Liver (tissue), 8 donors: ENCODE measurements at regions not wholly inside any gene's neighbourhood (a gene's known extent, or its start where the extent isn't known, plus 50 kb on each side); places are given as distances from the start of the nearest gene placed in this dataset.

Experiments used
- DNase-seq: peaks from one replicate; pipeline ENCODE4 v3.0.0-alpha.2; 2017; ENCODE audit warnings: low spot score
- H3K27ac ChIP-seq, 2 donors: one replicate each; pipeline ENCODE4 v1.7.0; 2013; ENCODE audit warnings: inconsistent platforms in 2 of 2, low read length in 2 of 2, control low read depth in 1 of 2, low read depth in 1 of 2, mild to moderate bottlenecking in 1 of 2
- H3K27me3 ChIP-seq, 4 donors: one replicate each; pipeline versions ENCODE4 v1.6.1 to v1.7.0; 2013; ENCODE audit warnings: low read length in 3 of 4, inconsistent platforms in 1 of 4, mild to moderate bottlenecking in 1 of 4, moderate library complexity in 1 of 4; ENCODE audit not compliant: control insufficient read depth in 4 of 4, insufficient read depth in 4 of 4
- H3K36me3 ChIP-seq, 4 donors: one replicate each; pipeline versions ENCODE4 v1.6.1 to v1.7.0; 2013; ENCODE audit warnings: low read length in 3 of 4, mild to moderate bottlenecking in 3 of 4, low read depth in 1 of 4, moderate library complexity in 1 of 4; ENCODE audit not compliant: control insufficient read depth in 4 of 4, insufficient read depth in 3 of 4
- H3K4me1 ChIP-seq, 4 donors: one replicate each; pipeline versions ENCODE4 v1.6.1 to v1.7.0; 2013; ENCODE audit warnings: low read length in 3 of 4, mild to moderate bottlenecking in 3 of 4, moderate library complexity in 1 of 4; ENCODE audit not compliant: control insufficient read depth in 4 of 4, insufficient read depth in 4 of 4
- H3K4me3 ChIP-seq, 3 donors: one replicate each; pipeline versions ENCODE4 v1.6.1 to v1.7.0; 2013; ENCODE audit warnings: low read length in 3 of 3, control low read depth in 1 of 3, low read depth in 1 of 3, mild to moderate bottlenecking in 1 of 3
- H3K9ac ChIP-seq, 2 donors: one replicate each; pipeline ENCODE4 v1.7.0; 2013; ENCODE audit warnings: low read length in 2 of 2, mild to moderate bottlenecking in 2 of 2, moderate library complexity in 2 of 2, control low read depth in 1 of 2, low read depth in 1 of 2
- H3K9me3 ChIP-seq, 4 donors: one replicate each; pipeline versions ENCODE4 v1.6.1 to v1.7.0; 2013; ENCODE audit warnings: low read length in 3 of 4; ENCODE audit not compliant: control insufficient read depth in 4 of 4
- EGR1 ChIP-seq, 2 donors: IDR thresholded peaks; 2 replicates each; pipeline ENCODE4 v1.6.1; 2016 to 2018; ENCODE audit warnings: antibody characterized with exemption in 2 of 2, low read depth in 2 of 2
- FOXA1 ChIP-seq: IDR thresholded peaks from 2 replicates; pipeline ENCODE4 v1.6.1; 2016; ENCODE audit warnings: antibody characterized with exemption
- FOXA2 ChIP-seq: IDR thresholded peaks from 2 replicates; pipeline ENCODE4 v1.6.1; 2016; ENCODE audit warnings: antibody characterized with exemption
- GABPA ChIP-seq, 2 donors: IDR thresholded peaks in 1 of 2; conservative IDR thresholded peaks in 1 of 2; 2 replicates each; pipeline ENCODE4 v1.6.1; 2016; ENCODE audit warnings: antibody characterized with exemption in 2 of 2, mild to moderate bottlenecking in 1 of 2, moderate library complexity in 1 of 2
- HNF4A ChIP-seq, 2 donors: conservative IDR thresholded peaks; 2 replicates each; pipeline ENCODE4 v1.6.1; 2016; ENCODE audit warnings: antibody characterized with exemption in 2 of 2, mild to moderate bottlenecking in 2 of 2
- HNF4G ChIP-seq: IDR thresholded peaks from 2 replicates; pipeline ENCODE4 v1.6.1; 2016; ENCODE audit warnings: antibody characterized with exemption
- JUND ChIP-seq, 2 donors: IDR thresholded peaks; 2 replicates each; pipeline ENCODE4 v1.6.1; 2016; ENCODE audit warnings: antibody characterized with exemption in 2 of 2
- NR2F2 ChIP-seq: IDR thresholded peaks from 2 replicates; pipeline ENCODE4 v1.6.1; 2016; ENCODE audit warnings: antibody characterized with exemption
- RAD21 ChIP-seq, 2 donors: IDR thresholded peaks; 2 replicates each; pipeline ENCODE4 v1.6.1; 2016; ENCODE audit warnings: antibody characterized with exemption in 2 of 2, mild to moderate bottlenecking in 2 of 2
- RXRA ChIP-seq, 2 donors: IDR thresholded peaks; 2 replicates each; pipeline ENCODE4 v1.6.1; 2017 to 2018; ENCODE audit warnings: antibody characterized with exemption in 2 of 2, mild to moderate bottlenecking in 1 of 2
- SP1 ChIP-seq: IDR thresholded peaks from 2 replicates; pipeline ENCODE4 v1.6.1; 2018; ENCODE audit warnings: antibody characterized with exemption, mild to moderate bottlenecking
- TAF1 ChIP-seq: conservative IDR thresholded peaks from 2 replicates; pipeline ENCODE4 v1.6.1; 2016; ENCODE audit warnings: antibody characterized with exemption, mild to moderate bottlenecking
- YY1 ChIP-seq: IDR thresholded peaks from 2 replicates; pipeline ENCODE4 v1.6.1; 2016; ENCODE audit warnings: antibody characterized with exemption, mild to moderate bottlenecking
- WGBS: extraction: QIAGEN DNeasy Blood & Tissue Kit; methylation state at CpG from one replicate; pipeline ENCODE4 v1.1.7; 2013; 5-methylcytosine and 5-hydroxymethylcytosine counted together
- TF ChIP-seq, protein P1 (sequence below): IDR thresholded peaks from 2 replicates; pipeline ENCODE4 v1.6.1; 2016; ENCODE audit warnings: antibody characterized with exemption
- TF ChIP-seq, protein P2 (sequence below): IDR thresholded peaks from 2 replicates; pipeline ENCODE4 v1.6.1; 2016; ENCODE audit warnings: antibody characterized with exemption, mild to moderate bottlenecking
- TF ChIP-seq, protein P3 (sequence below): IDR thresholded peaks from 2 replicates; pipeline ENCODE4 v1.6.1; 2016; ENCODE audit warnings: antibody characterized with exemption
- TF ChIP-seq, protein P4 (sequence below): fragments of 150-350 bp; IDR thresholded peaks from 2 replicates; pipeline ENCODE4 v1.5.1; 2017; ENCODE audit warnings: improper control_type of control experiment, low read depth, low read length; ENCODE audit not compliant: missing input control
- TF ChIP-seq, protein P5 (sequence below): IDR thresholded peaks from 2 replicates; pipeline ENCODE4 v1.6.1; 2016; ENCODE audit warnings: antibody characterized with exemption
- donor health status: healthy.
- donor health status: healthy.
- donor health status: healthy.
- donor health status: healthy.
- donor health status: healthy.

DNA sequence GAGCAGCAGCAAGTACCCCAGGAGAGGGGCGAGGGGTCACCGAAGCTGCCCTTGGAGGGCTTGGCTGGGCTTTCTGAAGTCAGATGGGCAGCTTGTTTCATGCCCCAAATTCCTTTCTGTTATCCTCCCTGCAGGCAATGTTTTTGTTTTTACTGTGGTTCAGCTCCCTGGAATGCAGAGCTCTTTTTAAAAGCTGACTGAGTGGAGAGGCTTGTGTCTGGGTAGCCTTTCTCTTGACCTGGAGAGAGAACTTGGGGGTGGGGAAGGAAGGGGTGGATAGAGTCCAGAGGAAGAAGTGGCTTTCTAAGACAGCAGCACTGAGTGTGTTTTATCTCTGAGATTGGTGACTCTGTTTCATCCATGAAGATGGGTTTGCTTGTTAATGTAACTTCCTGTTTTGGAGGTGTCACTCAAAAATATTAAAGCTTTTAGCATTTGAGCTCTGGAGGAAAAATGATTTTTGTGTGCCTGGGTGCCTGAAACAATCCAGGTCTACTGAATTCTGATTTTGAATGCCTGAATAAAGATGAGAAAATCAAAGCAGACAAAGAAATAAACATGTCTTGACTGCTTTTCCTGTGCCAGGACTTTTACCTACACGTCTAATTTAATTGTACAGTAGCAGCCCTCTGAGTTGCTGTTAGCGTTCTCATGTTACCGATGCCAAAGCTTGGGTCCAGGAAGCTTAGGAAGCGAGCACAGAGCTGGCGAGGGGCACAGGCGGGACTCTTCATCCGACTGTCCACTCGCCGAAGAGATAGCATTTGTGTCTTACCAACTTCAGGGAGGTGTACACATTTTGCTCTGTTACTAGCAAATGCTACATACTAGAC, 78.2 kb upstream of the EEF1E1 start:
- no peak for DNase-seq
- H3K4me3 ChIP-seq: no peak overlapping the region
- TF ChIP-seq RXRA (IDR thresholded peaks at IDR 0.05): no peak
- TF ChIP-seq NR2F2: no peak
- TF ChIP-seq, protein P1, sequence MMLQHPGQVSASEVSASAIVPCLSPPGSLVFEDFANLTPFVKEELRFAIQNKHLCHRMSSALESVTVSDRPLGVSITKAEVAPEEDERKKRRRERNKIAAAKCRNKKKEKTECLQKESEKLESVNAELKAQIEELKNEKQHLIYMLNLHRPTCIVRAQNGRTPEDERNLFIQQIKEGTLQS: no peak
- no peak for TF ChIP-seq RAD21 (IDR thresholded peaks at IDR 0.05)
- TF ChIP-seq, protein P2, sequence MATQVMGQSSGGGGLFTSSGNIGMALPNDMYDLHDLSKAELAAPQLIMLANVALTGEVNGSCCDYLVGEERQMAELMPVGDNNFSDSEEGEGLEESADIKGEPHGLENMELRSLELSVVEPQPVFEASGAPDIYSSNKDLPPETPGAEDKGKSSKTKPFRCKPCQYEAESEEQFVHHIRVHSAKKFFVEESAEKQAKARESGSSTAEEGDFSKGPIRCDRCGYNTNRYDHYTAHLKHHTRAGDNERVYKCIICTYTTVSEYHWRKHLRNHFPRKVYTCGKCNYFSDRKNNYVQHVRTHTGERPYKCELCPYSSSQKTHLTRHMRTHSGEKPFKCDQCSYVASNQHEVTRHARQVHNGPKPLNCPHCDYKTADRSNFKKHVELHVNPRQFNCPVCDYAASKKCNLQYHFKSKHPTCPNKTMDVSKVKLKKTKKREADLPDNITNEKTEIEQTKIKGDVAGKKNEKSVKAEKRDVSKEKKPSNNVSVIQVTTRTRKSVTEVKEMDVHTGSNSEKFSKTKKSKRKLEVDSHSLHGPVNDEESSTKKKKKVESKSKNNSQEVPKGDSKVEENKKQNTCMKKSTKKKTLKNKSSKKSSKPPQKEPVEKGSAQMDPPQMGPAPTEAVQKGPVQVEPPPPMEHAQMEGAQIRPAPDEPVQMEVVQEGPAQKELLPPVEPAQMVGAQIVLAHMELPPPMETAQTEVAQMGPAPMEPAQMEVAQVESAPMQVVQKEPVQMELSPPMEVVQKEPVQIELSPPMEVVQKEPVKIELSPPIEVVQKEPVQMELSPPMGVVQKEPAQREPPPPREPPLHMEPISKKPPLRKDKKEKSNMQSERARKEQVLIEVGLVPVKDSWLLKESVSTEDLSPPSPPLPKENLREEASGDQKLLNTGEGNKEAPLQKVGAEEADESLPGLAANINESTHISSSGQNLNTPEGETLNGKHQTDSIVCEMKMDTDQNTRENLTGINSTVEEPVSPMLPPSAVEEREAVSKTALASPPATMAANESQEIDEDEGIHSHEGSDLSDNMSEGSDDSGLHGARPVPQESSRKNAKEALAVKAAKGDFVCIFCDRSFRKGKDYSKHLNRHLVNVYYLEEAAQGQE: no peak
- TF ChIP-seq TAF1: no peak
- no peak for TF ChIP-seq JUND (IDR thresholded peaks at IDR 0.05)
- no peak for TF ChIP-seq FOXA1
- no peak for TF ChIP-seq YY1
- TF ChIP-seq, protein P3, sequence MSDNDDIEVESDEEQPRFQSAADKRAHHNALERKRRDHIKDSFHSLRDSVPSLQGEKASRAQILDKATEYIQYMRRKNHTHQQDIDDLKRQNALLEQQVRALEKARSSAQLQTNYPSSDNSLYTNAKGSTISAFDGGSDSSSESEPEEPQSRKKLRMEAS: no peak
- no peaks in the 10 kb centered on the region for H3K36me3 ChIP-seq
- no peaks in the 10 kb centered on the region for H3K9me3 ChIP-seq
- WGBS: 46% methylated on average over 11 of the region's 11 CpGs
- peaks cover 0 to 13% (median 1%) of the 10 kb centered on the region in 4 donors for H3K27me3 ChIP-seq
- H3K9ac ChIP-seq: no peak overlapping the region
- no peak overlapping the region for H3K27ac ChIP-seq
- H3K4me1 ChIP-seq: no peaks in the 10 kb centered on the region

DNA sequence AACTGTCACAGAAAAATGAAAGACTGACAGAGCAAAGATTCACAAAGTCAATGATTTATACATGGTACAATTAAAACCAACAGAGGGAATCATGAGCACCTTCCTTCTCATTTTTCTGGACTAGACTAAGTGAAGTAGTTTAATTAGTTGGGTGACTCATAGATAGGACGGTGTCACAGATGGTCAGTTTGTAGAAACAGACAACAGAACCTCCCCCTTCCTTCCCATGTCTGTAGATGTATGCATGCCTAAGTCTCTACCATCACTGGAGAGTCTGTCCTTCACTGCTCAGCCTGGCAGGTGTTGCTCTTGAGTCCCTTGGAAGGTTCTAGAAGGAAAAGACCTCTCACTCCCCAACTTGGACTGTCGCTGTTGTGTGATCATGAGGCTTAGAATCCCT, 75.4 kb upstream of the EEF1E1 start:
- Histone ChIP-seq H3K27me3 (peaks cover 0 to 11% (median 1%) of the 10 kb centered on the region in 4 donors), H3K27ac (no peak overlapping the region), H3K36me3 (no peaks in the 10 kb centered on the region), H3K9ac (no peak overlapping the region), H3K4me3 (no peak overlapping the region), H3K4me1 (no peaks in the 10 kb centered on the region), H3K9me3 (no peaks in the 10 kb centered on the region)
- WGBS: 81% methylated on average over 2 of the region's 2 CpGs
- TF ChIP-seq, protein P2: no peak
- TF ChIP-seq, protein P4, sequence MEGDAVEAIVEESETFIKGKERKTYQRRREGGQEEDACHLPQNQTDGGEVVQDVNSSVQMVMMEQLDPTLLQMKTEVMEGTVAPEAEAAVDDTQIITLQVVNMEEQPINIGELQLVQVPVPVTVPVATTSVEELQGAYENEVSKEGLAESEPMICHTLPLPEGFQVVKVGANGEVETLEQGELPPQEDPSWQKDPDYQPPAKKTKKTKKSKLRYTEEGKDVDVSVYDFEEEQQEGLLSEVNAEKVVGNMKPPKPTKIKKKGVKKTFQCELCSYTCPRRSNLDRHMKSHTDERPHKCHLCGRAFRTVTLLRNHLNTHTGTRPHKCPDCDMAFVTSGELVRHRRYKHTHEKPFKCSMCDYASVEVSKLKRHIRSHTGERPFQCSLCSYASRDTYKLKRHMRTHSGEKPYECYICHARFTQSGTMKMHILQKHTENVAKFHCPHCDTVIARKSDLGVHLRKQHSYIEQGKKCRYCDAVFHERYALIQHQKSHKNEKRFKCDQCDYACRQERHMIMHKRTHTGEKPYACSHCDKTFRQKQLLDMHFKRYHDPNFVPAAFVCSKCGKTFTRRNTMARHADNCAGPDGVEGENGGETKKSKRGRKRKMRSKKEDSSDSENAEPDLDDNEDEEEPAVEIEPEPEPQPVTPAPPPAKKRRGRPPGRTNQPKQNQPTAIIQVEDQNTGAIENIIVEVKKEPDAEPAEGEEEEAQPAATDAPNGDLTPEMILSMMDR: no peak
- TF ChIP-seq RXRA (IDR thresholded peaks at IDR 0.05) (no peak), HNF4G (no peak), SP1 (no peak), EGR1 (IDR thresholded peaks at IDR 0.05; ENCODE audit: low read depth in 2 of 2) (no peak), JUND (IDR thresholded peaks at IDR 0.05) (no peak), FOXA2 (no peak), GABPA (IDR thresholded peaks at IDR 0.05 in 1 of 2, conservative IDR thresholded peaks at IDR 0.05 in 1 of 2) (no peak), HNF4A (conservative IDR thresholded peaks at IDR 0.05) (no peak), YY1 (no peak), FOXA1 (no peak), RAD21 (IDR thresholded peaks at IDR 0.05) (no peak), NR2F2 (no peak), TAF1 (no peak)
- TF ChIP-seq, protein P1: no peak
- TF ChIP-seq, protein P3: no peak
- TF ChIP-seq, protein P5, sequence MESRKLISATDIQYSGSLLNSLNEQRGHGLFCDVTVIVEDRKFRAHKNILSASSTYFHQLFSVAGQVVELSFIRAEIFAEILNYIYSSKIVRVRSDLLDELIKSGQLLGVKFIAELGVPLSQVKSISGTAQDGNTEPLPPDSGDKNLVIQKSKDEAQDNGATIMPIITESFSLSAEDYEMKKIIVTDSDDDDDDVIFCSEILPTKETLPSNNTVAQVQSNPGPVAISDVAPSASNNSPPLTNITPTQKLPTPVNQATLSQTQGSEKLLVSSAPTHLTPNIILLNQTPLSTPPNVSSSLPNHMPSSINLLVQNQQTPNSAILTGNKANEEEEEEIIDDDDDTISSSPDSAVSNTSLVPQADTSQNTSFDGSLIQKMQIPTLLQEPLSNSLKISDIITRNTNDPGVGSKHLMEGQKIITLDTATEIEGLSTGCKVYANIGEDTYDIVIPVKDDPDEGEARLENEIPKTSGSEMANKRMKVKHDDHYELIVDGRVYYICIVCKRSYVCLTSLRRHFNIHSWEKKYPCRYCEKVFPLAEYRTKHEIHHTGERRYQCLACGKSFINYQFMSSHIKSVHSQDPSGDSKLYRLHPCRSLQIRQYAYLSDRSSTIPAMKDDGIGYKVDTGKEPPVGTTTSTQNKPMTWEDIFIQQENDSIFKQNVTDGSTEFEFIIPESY: no peak
- no peak for DNase-seq
